C4-2B (cell line): ENCODE measurements at regions not wholly inside any gene's neighbourhood (a gene's known extent, or its start where the extent isn't known, plus 50 kb on each side); places are given as distances from the start of the nearest gene placed in this dataset.

Experiments used
- H3K27ac ChIP-seq: fragments of 450-650 bp; 2 replicates; pipeline ENCODE4 v1.5.1; 2017
- CTCF ChIP-seq: fragments of 450-650 bp; conservative IDR thresholded peaks from 2 replicates; pipeline ENCODE4 v1.5.1; 2017; ENCODE audit warnings: mild to moderate bottlenecking
- ZFX ChIP-seq: fragments of 450-650 bp; IDR thresholded peaks from 2 replicates; pipeline ENCODE4 v1.6.1; 2017

GRCh38 chr2:176704282-176704858, 435.1 kb downstream of the MTX2 start:
- H3K27ac ChIP-seq = no peak overlapping the region
- TF ChIP-seq ZFX = no peak
- no peak for TF ChIP-seq CTCF

- H3K27ac ChIP-seq = no peak overlapping the region
- TF ChIP-seq CTCF (no peak), ZFX (no peak)
Measured at GRCh38 chr2:176709149-176709951, 440.1 kb downstream of the MTX2 start.

- no peak overlapping the region for H3K27ac ChIP-seq
- TF ChIP-seq CTCF (no peak), ZFX (no peak)
Measured at GRCh38 chr2:176709991-176710390, 440.7 kb downstream of the MTX2 start.

- no peak overlapping the region for H3K27ac ChIP-seq
- TF ChIP-seq CTCF (no peak), ZFX (no peak)
Measured at GRCh38 chr2:176710657-176711186, 441.5 kb downstream of the MTX2 start.

GRCh38 chr2:176725873-176726645, 456.8 kb downstream of the MTX2 start:
- H3K27ac ChIP-seq = no peak overlapping the region
- TF ChIP-seq CTCF = no peak
- no peak for TF ChIP-seq ZFX

- no peak overlapping the region for H3K27ac ChIP-seq
- TF ChIP-seq ZFX (no peak), CTCF (no peak)
Measured at GRCh38 chr2:176727696-176728095, 458.5 kb downstream of the MTX2 start.
